Neural progenitor cell (in vitro differentiated cells): ENCODE measurements at regions not wholly inside any gene's neighbourhood (a gene's known extent, or its start where the extent isn't known, plus 50 kb on each side); places are given as distances from the start of the nearest gene placed in this dataset.

ENCODE experiments used
- EZH2 ChIP-seq: fragments of 200-600 bp; sonication (generic); IDR thresholded peaks from 2 replicates; pipeline ENCODE4 v1.6.1; 2017; ENCODE audit warnings: antibody characterized with exemption, mild to moderate bottlenecking, moderate library complexity
- TF ChIP-seq, protein P1 (sequence below): fragments of 200-600 bp; sonication (generic); IDR thresholded peaks from 2 replicates; pipeline ENCODE4 v1.5.1; 2017; ENCODE audit warnings: antibody characterized with exemption, mild to moderate bottlenecking

DNA sequence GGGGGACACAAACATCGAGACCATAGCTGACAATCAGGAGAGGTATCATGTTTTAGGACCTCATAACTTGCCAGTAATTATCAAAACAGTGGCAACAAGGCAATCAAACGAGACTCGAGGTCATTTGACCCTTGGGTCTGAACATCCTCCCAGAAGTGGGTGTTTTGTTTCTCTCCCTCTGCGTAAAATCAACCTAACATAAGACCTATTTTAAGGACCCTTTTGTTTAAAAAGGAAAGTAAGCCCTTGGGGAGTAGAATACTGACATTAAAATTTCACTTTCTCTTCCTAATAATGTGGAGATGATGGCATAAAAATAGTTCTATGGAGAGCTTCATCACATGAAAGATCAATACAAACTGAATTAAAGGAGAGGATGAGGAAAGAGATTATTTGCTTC lies 106.2 kb upstream of the PUDP start:
- TF ChIP-seq, protein P1, sequence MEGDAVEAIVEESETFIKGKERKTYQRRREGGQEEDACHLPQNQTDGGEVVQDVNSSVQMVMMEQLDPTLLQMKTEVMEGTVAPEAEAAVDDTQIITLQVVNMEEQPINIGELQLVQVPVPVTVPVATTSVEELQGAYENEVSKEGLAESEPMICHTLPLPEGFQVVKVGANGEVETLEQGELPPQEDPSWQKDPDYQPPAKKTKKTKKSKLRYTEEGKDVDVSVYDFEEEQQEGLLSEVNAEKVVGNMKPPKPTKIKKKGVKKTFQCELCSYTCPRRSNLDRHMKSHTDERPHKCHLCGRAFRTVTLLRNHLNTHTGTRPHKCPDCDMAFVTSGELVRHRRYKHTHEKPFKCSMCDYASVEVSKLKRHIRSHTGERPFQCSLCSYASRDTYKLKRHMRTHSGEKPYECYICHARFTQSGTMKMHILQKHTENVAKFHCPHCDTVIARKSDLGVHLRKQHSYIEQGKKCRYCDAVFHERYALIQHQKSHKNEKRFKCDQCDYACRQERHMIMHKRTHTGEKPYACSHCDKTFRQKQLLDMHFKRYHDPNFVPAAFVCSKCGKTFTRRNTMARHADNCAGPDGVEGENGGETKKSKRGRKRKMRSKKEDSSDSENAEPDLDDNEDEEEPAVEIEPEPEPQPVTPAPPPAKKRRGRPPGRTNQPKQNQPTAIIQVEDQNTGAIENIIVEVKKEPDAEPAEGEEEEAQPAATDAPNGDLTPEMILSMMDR, result no peak
- no peak for TF ChIP-seq EZH2
